DOHH2 (cell line): ENCODE measurements at regions not wholly inside any gene's neighbourhood (a gene's known extent, or its start where the extent isn't known, plus 50 kb on each side); places are given as distances from the start of the nearest gene placed in this dataset.
"Not testable (repeated sequence)": the region's sequence is repeated elsewhere in the genome, so short reads cannot be mapped to it uniquely, and the experiment has no call there.

Experiments
- EZH2phosphoT487 ChIP-seq: fragments of 200-600 bp; sonication (generic); IDR thresholded peaks from 2 replicates; pipeline ENCODE4 v1.6.1; 2017; ENCODE audit warnings: borderline replicate concordance, mild to moderate bottlenecking, antibody characterized with exemption, low read length, moderate library complexity, mixed read lengths
- TF ChIP-seq, protein P1 (sequence below): fragments of 200-600 bp; sonication (generic); IDR thresholded peaks from one replicate; pipeline ENCODE4 v1.5.1; 2014; ENCODE audit warnings: antibody characterized with exemption, mild to moderate bottlenecking, low read depth, low read length; ENCODE audit not compliant: poor library complexity, severe bottlenecking

DNA sequence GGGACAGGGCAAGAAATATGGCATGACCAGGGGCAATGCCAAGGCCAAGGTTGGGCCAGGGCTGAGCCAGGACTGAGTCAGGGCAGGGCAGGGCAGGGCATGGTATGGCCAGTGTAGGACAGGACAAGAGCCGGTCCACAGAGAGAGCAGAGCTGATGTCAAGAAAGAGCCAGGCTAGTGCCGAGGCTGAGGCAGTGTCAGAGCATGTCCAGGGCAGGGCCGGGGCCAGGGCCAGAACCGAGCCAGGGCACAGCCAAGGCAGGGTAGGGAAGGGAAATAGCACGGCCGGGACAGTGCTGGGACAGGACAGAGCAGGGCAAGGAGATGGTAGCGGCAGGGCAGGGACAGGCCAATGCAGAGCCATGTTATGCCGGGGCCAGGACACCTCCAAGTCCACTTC is 2875.1 kb downstream of the RPIA start:
- TF ChIP-seq, protein P1, sequence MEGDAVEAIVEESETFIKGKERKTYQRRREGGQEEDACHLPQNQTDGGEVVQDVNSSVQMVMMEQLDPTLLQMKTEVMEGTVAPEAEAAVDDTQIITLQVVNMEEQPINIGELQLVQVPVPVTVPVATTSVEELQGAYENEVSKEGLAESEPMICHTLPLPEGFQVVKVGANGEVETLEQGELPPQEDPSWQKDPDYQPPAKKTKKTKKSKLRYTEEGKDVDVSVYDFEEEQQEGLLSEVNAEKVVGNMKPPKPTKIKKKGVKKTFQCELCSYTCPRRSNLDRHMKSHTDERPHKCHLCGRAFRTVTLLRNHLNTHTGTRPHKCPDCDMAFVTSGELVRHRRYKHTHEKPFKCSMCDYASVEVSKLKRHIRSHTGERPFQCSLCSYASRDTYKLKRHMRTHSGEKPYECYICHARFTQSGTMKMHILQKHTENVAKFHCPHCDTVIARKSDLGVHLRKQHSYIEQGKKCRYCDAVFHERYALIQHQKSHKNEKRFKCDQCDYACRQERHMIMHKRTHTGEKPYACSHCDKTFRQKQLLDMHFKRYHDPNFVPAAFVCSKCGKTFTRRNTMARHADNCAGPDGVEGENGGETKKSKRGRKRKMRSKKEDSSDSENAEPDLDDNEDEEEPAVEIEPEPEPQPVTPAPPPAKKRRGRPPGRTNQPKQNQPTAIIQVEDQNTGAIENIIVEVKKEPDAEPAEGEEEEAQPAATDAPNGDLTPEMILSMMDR = not testable (repeated sequence)
- TF ChIP-seq EZH2phosphoT487 = not testable (repeated sequence)
